ENCODE measurements at regions not wholly inside any gene's neighbourhood (a gene's known extent, or its start where the extent isn't known, plus 50 kb on each side); places are given as distances from the start of the nearest gene placed in this dataset.
"Not testable (repeated sequence)": the region's sequence is repeated elsewhere in the genome, so short reads cannot be mapped to it uniquely, and the experiment has no call there.

DNA sequence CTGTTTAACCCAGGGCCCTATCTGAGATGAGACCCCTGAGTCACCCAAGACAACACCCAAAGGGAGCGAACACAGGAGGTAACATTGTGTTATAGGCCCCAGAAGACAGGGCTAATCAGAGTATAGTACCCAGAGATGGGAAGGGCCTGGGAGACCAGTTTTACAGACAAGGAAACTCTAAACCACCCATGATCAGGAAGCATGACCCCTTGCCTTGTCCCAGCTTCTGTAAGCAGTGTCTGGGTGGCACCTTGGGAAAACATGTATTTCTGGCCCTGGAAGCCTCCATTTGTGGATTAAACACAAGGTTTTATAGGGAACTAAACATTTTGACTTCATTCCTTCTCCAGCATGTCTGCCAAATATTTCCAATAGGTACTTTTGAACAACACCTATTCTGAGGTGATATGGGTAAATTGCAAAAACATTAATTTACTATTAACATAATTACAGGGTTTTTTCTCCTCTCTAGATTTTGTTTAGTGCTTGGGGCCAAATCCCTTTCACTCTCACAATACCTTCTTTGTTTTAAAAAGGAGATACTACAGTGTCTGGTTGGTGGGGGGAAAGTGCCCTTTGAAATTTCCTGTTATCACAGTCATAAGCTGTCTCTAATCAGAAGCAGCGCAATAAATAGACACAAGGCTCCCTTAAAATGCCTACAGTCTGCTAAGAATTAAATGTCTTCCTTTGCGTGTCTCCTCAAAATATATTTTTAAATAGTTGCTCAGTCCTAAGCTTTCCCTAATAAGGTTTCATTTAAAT is 341.1 kb downstream of the BCL11A start:
- Histone ChIP-seq H3K9me3 (no peaks in the 10 kb centered on the region), H3K27me3 (ENCODE audit: insufficient read depth in 3 of 3, low read length in 2 of 3) (no peaks in the 10 kb centered on the region), H3K36me3 (ENCODE audit: insufficient read depth in 1 of 2, low read depth in 1 of 2) (no peaks in the 10 kb centered on the region), H3K27ac (no peak overlapping the region), H3K4me1 (peaks cover 4% of the 10 kb centered on the region), H3K4me3 (no peak overlapping the region)
- ATAC-seq: no peak
- no peak for DNase-seq
- WGBS, 3 donors: 77 to 92% (median 79%) methylated on average over 3 of the region's 3 CpGs
- intact Hi-C loops (cut with DNase I): loop anchor here in 1 of 2 donors (5.0 kb wide), 1 partner anchor 340 kb away; the partner anchor contains the start of gene BCL11A
- TF ChIP-seq CTCF (IDR thresholded peaks at IDR 0.05): no peak

- H3K4me3 ChIP-seq; intact Hi-C loops (cut with DNase I); H3K4me1 ChIP-seq; ATAC-seq; H3K27me3 ChIP-seq (ENCODE audit: insufficient read depth in 3 of 3, low read length in 2 of 3); H3K36me3 ChIP-seq (ENCODE audit: insufficient read depth in 1 of 2, low read depth in 1 of 2); H3K27ac ChIP-seq; DNase-seq; H3K9me3 ChIP-seq: not testable (repeated sequence)
- 92 to 95% (median 93%) methylated on average over 18 to 19 of the region's 19 CpGs for WGBS, 3 donors
Observed at GRCh38 chr2:60189006-60189405, 364.4 kb downstream of the BCL11A start.

DNA sequence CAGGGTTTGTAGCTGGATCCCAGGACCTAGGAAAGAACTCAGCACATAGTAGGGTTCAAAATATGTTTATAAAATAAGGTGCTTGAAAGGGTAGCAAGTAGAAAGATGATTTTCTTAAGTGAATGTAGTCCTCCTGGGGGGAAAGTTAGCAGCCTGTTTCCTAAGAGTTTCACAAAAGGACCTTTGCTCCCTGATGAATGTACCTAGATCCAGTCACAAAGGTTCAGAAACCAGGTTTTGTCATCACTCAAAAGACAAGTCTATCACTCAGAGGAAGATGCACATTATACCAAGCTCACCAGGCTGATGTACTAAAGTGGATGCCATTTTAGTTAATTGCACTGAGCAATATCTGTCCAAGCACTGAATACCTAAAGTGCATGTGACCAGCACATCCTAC is 378.2 kb downstream of the BCL11A start:
- intact Hi-C loops (cut with DNase I): no loop called here
- no peak for TF ChIP-seq CTCF (IDR thresholded peaks at IDR 0.05)
- Histone ChIP-seq H3K27ac (no peak overlapping the region), H3K4me3 (no peak overlapping the region), H3K9me3 (no peaks in the 10 kb centered on the region), H3K27me3 (ENCODE audit: insufficient read depth in 3 of 3, low read length in 2 of 3) (no peaks in the 10 kb centered on the region), H3K4me1 (no peaks in the 10 kb centered on the region), H3K36me3 (ENCODE audit: insufficient read depth in 1 of 2, low read depth in 1 of 2) (no peaks in the 10 kb centered on the region)
- no peak for DNase-seq
- no peak for ATAC-seq

GRCh38 chr2:60174146-60174545 is 379.3 kb downstream of the BCL11A start:
- WGBS, 3 donors: 88 to 97% (median 94%) methylated on average over 1 of the region's 1 CpG
- no peaks in the 10 kb centered on the region for H3K27me3 ChIP-seq (ENCODE audit: insufficient read depth in 3 of 3, low read length in 2 of 3)
- TF ChIP-seq CTCF (IDR thresholded peaks at IDR 0.05): no peak
- no peaks in the 10 kb centered on the region for H3K9me3 ChIP-seq
- intact Hi-C loops (cut with DNase I): no loop called here
- ATAC-seq (no peak), DNase-seq (no peak)
- no peak overlapping the region for H3K27ac ChIP-seq
- no peaks in the 10 kb centered on the region for H3K36me3 ChIP-seq (ENCODE audit: insufficient read depth in 1 of 2, low read depth in 1 of 2)
- no peaks in the 10 kb centered on the region for H3K4me1 ChIP-seq
- H3K4me3 ChIP-seq: no peak overlapping the region

DNA sequence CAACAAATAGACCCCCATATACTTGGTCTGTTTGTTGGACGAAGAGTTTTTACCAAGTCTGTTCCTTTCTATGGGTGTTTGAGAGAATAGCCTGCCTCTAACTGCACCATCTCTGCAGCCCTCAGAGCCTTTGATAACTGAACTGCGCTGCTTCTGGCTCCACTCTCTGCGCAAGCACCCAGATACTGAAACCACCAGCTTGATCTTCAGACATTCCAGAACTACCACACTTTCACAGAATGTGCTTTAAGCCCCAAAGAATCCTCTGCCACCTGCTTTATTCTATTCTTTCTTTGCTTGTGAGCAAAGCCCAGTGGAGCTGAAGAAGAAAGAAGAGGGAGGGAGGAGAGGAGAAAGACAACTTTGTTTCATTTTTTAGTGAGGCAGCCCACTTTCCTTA is 380.7 kb downstream of the BCL11A start:
- no peaks in the 10 kb centered on the region for H3K9me3 ChIP-seq
- intact Hi-C loops (cut with DNase I): no loop called here
- 67 to 74% (median 69%) methylated on average over 3 of the region's 3 CpGs for WGBS, 3 donors
- no peaks in the 10 kb centered on the region for H3K4me1 ChIP-seq
- H3K27me3 ChIP-seq (ENCODE audit: insufficient read depth in 3 of 3, low read length in 2 of 3): no peaks in the 10 kb centered on the region
- DNase-seq (no peak), ATAC-seq (no peak)
- no peak overlapping the region for H3K4me3 ChIP-seq
- TF ChIP-seq CTCF (IDR thresholded peaks at IDR 0.05): no peak
- H3K36me3 ChIP-seq (ENCODE audit: insufficient read depth in 1 of 2, low read depth in 1 of 2): no peaks in the 10 kb centered on the region
- no peak overlapping the region for H3K27ac ChIP-seq
